Stimulated activated CD4-positive, alpha-beta T cell treated with anti-CD3 and anti-CD28 coated beads, Interleukin-15, amount 100 ng/mL, for 1 hour (primary cell): ENCODE measurements at regions not wholly inside any gene's neighbourhood (a gene's known extent, or its start where the extent isn't known, plus 50 kb on each side); places are given as distances from the start of the nearest gene placed in this dataset.
A peak's percentile ranks its signal among the peaks of the same experiment; 100 is the strongest.

Source experiments
- DNase-seq, 2 donors: peaks; one replicate each; pipeline ENCODE4 v3.0.0-alpha.2; 2020; ENCODE audit warnings: low read depth in 1 of 2, low spot score in 1 of 2

DNA sequence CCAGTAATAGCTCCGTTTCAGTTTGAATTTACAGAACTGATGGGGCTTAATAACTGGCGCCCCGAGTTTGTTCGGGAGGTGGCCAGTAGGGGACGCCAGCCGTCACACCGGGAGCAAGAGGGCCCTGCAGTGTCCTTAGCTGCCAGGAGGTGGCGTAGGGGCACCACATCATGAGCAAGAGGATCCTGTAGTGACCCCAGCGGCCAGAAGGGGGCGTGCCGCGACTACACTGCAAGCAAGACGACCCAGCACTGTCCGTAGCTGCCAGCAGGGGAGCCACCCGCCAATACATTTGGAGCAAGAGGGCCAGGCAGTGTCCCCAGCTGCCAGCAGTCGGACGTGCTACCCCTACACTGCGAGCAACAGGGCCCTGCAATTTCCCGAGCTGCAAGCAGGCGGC, 663.7 kb upstream of the B3GAT1 start:
- DNase-seq, result peak in 1 of 2 donors; percentile 21

DNA sequence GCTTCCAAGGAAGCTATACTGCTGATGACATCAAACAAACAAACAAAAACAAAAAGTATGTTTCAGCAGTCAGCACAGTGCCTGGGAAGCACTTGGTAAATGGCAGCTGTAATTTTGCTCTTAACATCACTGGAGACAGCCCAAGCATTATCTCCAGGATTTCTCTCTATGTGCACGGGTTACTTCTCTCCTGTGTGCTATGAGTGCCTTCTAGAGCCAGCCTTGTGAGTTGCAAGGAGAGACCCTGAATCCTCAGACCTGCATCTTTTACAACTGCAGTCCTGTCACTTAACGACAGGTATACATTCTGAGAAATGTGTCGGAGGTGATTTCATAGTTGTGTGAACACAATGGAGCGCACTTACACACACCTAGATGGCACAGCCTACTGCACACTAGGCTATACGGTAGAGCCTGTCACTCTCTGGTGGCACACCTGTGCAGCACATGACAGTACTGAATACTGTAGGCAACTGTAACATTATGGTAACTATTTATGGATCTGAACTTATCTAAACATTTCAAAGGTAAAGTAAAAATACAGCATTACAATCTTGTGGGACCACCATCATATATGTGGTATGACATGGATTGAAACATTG, 662.5 kb upstream of the B3GAT1 start:
- DNase-seq, result no peak

DNA sequence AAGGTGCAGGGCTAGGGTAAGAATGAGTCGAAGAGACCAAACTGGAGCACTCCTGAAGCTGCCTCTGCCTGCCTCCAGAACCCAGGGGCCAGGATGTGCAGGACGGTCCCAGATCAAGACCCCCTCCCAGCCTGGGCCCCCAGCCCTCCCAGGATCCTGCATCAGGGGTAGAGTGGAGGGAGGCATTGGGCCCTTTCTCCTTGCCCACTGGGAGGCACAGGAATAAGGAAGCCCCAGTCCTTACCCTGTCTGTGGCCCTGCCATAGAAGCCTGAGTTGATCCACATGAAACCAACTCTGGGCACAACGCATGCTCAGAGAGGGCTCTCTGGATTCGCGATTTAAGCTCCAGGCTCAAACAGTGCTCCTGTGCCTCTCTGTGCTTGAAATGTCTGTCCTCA, 661.8 kb upstream of the B3GAT1 start:
- DNase-seq, result no peak

DNA sequence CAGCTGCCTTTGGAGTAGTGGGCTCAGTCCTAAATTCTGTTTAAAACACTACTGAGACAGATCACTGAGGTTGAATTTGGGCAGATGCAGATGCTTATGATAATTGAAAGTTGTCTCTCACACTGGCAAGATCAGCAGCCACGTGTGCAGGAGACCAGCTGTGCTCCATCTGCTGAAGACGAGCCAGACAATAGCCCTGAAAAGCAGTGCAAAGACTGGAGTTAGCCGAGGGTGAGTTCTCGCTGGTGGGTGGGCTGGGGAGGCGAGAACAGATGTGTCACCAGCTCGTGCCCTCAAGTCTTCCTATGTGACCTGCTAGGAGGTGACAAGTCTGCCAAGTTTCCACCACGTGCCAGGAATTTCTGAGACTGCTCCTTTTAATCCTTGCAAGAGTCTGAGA, 661.3 kb upstream of the B3GAT1 start:
- no peak for DNase-seq

- no peak for DNase-seq
These were observed 657.8 kb upstream of the B3GAT1 start for GRCh38 chr11:135069890-135070289.

DNA sequence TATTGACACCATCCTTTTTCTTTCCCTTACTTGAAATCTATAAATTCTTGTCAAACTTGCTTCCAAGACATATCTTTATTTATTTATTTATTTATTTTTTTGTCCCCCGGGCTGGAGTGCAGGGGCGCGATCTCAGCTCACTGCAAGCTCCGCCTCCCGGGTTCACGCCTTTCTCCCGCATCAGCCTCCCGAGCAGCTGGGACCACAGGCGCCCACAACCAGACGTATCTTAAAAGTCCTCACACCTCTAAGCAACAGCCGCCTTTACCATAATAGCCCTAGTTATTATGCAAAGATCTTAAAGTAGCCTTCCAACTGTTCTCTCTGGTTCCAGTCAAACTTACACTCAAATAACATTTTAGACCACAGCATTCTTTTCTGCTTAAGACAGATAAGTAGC, 657.0 kb upstream of the B3GAT1 start:
- DNase-seq, result no peak

- DNase-seq, result no peak
These were observed 651.0 kb upstream of the B3GAT1 start for GRCh38 chr11:135062994-135063393.

DNA sequence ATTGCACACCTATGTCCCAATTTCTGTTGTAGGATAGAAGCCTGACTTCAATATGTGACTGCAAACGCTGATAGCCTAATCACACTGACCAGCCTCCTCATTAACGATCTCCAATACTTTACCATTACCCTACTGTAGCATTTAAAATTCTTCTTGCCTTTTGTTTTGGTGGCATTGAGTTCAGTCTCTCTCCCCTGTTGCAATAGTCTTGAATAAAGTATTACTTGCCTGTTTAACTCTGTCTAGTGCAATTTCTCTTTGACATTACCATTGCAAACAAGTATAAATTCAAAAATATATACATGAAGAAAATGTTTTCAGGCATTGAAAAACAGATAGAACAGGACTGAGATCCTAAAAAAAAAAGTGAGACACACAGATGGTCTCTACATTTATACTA, 649.1 kb upstream of the B3GAT1 start:
- DNase-seq, result no peak

GRCh38 chr11:135046986-135047385, 634.9 kb upstream of the B3GAT1 start:
- no peak for DNase-seq

DNA sequence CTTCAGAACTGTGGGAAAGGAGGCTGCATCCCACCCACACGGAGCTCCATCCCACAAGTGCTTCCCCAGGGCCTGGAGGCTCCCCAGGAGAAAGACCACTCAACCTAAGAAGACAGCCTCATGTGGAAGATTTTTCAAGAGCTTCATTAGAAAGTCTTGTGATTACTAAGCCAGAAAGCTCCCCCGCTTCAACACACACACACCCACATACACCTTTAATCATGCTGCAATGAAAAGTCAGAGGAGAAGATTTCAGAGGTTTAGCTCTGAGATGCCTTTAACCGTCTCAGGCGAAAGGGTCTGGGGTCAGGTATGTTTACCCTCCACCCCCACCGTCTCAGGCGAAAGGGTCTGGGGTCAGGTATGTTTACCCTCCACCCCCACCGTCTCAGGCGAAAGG, 634.5 kb upstream of the B3GAT1 start:
- no peak for DNase-seq

DNA sequence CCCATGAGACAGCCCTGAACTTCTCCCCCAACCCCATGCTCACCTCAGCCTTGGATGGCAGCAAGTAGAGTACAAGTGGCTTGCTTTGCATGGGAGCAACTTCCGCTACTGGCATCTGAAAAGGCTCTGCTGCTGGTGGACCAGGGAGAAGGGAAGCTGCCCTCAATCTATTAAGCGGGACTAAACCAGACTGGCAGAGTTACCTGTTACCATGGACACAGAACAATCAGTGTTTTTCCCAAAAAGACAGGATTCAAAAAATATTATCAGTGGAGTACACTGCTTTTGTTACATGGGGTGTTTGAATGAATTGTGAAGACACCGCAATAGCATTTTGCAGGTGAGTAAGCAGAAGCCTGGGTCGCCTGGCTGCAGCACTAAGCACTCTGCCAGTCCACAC, 631.4 kb upstream of the B3GAT1 start:
- DNase-seq, result no peak

DNA sequence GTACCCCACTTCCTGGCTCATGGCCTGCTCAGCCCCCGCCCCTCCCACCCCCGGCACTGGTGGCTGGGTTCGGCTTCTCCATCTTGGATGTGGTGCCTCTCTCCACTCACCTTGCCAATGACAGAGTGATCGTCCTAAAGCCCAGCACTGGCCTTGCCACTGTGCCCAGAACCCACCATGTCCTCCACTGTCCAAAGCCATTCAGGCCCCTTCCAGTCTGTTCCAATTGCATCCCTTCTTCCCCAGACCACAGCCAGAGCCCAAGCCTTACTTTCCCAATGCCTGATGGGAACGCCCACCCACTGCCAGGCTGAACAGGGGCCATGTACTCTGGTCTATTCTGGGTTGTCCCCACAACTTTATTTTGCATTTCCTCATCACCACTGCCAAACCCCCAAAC, 625.8 kb upstream of the B3GAT1 start:
- no peak for DNase-seq

- DNase-seq, result no peak
These were observed 624.7 kb upstream of the B3GAT1 start for GRCh38 chr11:135036488-135037297.

GRCh38 chr11:135035282-135035681, 623.2 kb upstream of the B3GAT1 start:
- DNase-seq, result no peak

DNA sequence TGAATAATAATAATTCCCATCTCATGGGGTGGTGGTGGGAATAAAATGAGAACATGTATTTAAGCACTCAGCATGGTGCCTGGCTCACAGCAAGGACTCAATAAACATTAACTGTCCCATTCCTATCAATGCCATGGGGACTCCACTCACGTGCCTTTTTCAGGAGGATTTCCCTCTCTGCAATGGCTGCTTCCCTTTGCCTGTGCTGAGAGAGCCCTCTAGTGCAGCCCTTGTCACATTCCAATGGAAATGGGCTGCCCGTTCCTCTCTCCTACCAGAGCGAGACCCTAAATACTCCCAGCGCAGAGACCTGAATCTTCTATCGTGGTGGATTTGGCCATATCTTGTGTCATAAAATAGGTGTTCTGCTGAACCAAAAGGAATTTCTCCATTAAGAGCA, 621.5 kb upstream of the B3GAT1 start:
- no peak for DNase-seq

- no peak for DNase-seq
These were observed 619.4 kb upstream of the B3GAT1 start for GRCh38 chr11:135031205-135031989.

- DNase-seq, result no peak
These were observed 615.4 kb upstream of the B3GAT1 start for GRCh38 chr11:135027461-135027860.

DNA sequence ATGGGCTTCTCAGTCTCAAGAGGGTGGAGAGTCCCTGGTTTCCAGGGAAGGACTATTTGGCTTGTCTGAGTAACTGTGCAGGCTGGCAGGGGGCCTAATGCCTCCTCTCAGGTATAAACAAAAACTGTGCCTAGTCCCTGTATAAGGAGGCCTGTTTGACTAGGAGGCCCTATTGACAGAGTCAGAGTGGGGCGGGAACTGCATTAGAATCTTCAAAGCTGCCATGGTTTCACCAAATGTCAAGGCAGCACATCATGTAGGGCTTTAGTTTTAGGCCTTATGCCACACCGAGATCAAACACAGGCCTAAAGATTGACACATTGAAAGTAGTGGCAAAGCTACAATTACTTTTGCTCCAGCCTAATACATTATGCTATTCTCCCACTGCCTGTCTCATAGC, 611.5 kb upstream of the B3GAT1 start:
- no peak for DNase-seq

GRCh38 chr11:135022454-135022853, 610.4 kb upstream of the B3GAT1 start:
- no peak for DNase-seq

- no peak for DNase-seq
These were observed 607.9 kb upstream of the B3GAT1 start for GRCh38 chr11:135019899-135020298.

GRCh38 chr11:135019343-135019871, 607.4 kb upstream of the B3GAT1 start:
- DNase-seq, result no peak

DNA sequence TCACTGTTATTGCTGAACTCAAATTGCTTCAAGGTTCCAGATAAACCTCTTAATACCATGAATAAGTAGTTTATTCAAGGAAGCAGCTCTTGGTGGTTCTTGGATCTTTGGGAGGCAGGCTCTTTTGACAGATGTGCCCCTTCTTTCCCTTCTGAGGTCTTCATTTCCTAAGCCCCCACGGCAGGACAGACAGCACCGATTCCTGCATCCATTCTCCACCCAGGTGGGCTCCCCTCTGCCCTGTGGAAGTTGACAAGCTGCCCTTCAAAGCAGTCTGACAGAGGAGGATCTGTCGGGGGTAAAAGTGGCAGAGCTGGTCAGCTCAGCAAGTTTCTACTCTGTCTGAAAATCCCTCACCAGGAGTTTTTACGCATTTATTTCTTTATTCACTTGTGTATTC, 605.3 kb upstream of the B3GAT1 start:
- DNase-seq, result no peak
